ENCODE measurements at regions not wholly inside any gene's neighbourhood (a gene's known extent, or its start where the extent isn't known, plus 50 kb on each side); places are given as distances from the start of the nearest gene placed in this dataset.

DNA sequence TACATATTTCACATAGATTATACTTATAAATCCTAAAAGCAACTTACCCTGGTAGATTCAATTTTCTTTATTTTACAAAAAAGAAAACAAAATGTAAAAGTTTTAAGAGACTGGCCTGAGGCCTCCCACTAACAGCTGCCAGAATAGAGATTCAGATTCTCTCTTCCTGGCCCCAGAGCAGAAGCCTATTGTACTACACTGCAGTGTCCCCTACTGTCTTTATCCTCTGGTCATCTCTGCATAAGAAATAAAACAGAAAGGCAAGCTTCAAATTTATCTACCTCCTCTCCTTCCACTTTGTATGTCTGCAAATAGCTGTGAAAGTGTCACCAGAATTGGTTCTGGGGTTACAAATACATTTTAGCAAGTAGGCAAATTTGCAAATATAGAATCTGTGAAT lies 1004.1 kb upstream of the PCDH9 start:
- no peak for DNase-seq

- no peak for DNase-seq
Observed at GRCh38 chr13:68232351-68233130, 1002.4 kb upstream of the PCDH9 start.

- no peak for DNase-seq
Observed at GRCh38 chr13:68214691-68215415, 984.7 kb upstream of the PCDH9 start.

- DNase-seq, result no peak
Observed at GRCh38 chr13:68199271-68199670, 969.1 kb upstream of the PCDH9 start.

DNA sequence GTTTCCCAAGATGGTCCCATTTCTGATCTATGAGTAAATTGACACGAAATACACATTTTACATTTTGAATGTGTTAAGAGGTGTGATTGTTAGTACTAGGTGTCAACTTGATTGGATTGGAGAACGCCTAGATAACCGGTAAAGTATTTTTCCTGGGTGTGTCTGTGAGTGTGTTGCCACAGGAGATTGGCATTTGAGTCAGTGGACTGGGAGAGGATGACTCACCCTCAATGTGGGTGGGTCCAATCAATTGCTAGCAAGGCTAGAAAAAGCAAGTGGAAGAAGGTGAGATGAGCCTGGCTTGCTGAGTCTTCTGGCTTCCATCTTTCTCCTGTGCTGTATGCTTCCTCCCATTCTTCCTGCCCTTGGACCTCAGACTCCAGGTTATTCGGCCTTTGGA lies 960.7 kb upstream of the PCDH9 start:
- no peak for DNase-seq

DNA sequence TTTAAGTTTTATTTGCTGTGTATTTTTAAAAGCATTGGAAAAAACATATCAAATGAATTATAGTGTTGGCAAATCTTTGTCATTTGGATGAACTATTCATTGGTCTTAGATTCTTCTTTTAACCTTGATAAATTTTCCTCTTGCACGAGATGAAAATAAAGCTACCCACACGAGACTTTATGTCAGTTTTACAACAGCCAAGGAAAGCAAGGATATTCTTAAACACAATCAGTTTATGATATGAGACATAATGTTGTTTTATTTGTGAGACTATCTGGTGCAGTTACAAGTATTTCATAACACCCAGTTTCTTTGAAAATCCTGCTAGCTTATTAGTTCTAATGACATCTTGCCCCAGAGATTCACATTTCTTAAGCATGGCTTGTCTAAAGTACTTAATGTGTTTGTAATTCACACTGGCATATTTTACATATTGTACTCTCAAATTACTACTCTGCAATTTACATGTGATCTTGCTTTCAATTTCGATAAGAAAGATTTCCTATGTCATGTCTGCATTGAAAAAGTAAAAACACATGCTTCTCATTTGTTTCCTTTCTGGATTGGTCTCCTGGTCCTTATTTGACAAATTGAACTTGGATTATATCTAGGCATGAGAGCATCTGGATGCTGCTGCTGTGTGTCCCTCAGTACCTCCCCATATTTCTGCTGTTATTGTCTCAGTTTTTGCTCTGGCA lies 955.5 kb upstream of the PCDH9 start:
- no peak for DNase-seq

GRCh38 chr13:68176475-68176874 lies 946.3 kb upstream of the PCDH9 start:
- no peak for DNase-seq

GRCh38 chr13:68174893-68175292 lies 944.8 kb upstream of the PCDH9 start:
- DNase-seq, result no peak

GRCh38 chr13:68173111-68173510 lies 943.0 kb upstream of the PCDH9 start:
- no peak for DNase-seq

- DNase-seq, result no peak
Observed at GRCh38 chr13:68170961-68171360, 940.8 kb upstream of the PCDH9 start.

DNA sequence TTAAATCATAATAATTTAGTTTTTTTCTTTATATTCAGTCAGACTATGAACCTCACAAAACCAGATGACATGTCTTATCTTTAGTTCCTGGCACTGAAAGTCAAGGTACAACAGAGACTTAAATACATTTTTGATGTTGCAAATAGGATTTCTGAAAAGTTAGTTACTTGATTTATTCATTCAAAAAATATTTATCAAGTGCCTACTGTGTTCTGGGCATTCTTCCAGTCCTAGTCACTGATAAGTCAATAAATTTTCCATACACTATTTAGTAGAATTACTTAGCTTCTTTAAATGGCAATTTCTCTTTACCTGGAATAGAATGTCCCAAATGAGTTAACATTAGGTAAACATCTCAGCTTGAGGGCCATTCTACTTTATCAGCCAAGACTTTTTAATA lies 938.3 kb upstream of the PCDH9 start:
- no peak for DNase-seq

DNA sequence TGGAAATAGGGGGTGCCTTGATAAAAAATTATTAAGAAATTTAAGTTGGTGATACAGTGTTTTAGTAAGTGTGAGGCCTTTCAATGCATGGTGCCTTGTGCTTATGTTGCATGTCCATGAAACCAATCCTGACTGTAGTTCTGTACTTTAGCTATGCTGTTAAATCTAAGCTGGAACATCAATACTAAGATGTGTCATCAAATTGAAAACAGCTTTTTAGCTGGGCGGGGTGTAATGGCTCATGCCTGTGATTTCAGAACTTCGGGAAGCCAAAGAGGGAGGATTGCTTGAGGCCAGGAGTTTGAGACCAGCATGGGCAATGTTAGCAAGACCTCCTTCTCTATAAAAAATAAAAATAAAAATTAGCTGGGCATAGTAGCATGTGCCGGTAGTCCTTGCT lies 930.3 kb upstream of the PCDH9 start:
- no peak for DNase-seq

DNA sequence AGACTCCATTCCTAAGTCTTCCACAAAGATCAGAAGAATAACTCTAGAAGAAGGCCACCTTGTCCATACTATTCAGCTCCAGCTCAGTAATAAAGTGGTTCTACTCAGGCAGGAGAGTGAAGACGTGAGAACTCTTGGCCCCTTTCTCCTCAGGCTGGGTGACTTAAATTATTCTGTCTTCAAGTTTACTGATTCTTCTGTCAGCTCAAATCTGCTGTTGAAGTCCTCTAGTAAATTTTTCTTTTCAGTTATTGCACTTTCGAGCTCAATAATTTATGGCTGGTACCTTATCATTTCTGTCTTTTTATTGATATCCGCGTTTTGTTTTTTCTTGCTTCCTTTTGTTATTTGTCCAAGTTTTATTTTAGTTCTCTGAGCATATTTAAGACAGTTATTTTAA lies 922.3 kb upstream of the PCDH9 start:
- DNase-seq, result no peak

DNA sequence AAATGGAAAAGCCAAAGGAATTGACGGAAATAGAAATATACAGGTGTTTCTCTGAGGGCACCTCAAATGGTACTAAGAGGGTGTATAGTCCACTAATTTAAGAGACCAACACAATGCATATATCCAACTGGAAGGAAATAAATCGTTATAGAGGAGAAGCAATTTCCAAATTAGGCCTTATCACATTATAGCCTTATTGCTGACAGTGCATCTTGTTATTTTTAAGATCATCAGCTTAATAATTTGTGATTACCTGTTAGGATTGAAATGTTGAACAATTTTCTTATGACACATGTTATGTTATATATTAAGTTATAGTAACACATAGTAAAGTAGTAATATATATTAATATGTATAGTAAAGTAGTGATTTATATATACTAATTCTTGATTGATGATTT lies 915.7 kb upstream of the PCDH9 start:
- no peak for DNase-seq

GRCh38 chr13:68128297-68128915 lies 898.3 kb upstream of the PCDH9 start:
- no peak for DNase-seq

- no peak for DNase-seq
Observed at GRCh38 chr13:68125087-68125480, 894.9 kb upstream of the PCDH9 start.

DNA sequence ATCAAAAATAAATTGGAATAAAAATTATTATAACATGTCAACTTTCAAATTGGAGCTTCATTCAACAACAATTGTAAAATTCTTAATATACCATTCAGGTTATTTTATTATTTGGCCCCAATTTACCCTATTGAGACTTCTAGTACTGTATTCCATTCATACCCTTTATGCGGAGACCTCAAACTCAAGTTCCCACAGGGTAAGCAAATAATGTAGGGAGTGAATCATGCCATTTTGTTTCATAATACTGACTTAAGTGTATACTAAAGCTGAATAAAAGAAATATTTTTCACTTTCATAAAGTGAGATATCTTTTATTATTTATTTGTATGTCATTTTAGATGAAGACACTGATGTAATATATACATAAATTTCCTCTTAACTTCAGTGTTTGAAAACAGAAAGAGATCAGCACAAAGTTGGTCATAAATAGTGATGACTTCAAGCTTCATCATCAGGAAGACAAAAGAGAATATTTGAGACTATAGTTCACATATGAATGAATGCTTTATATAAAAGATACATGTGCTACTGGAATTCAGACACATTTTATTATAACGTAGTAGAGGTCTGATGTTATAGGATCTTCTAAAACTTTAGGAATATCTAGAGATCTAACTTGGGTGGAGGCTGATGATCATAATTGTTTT lies 894.4 kb upstream of the PCDH9 start:
- DNase-seq, result no peak

- no peak for DNase-seq
Observed at GRCh38 chr13:68110178-68110768, 880.1 kb upstream of the PCDH9 start.

DNA sequence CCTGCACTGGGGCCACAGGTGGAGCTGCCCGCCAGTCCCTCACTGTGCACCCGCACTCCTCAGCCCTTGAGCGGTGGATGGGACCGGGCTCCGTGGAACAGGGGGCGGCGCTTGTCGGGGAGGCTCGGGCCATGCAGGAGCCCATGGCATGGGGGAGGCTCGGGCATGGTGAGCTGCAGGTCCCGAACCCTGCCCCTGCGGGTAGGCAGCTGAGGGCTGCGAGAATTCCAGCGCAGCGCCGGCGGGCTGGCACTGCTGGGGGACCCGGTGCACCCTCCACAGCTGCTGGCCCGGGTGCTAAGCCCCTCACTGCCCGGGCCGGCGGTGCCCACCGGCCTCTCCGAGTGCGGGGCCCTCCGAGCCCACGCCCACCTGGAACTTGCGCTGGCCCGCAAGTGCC lies 877.5 kb upstream of the PCDH9 start:
- DNase-seq, result no peak

GRCh38 chr13:68099631-68100030 lies 869.5 kb upstream of the PCDH9 start:
- no peak for DNase-seq

GRCh38 chr13:68081061-68081460 lies 850.9 kb upstream of the PCDH9 start:
- no peak for DNase-seq

- DNase-seq, result no peak
Observed at GRCh38 chr13:68078874-68079273, 848.7 kb upstream of the PCDH9 start.

DNA sequence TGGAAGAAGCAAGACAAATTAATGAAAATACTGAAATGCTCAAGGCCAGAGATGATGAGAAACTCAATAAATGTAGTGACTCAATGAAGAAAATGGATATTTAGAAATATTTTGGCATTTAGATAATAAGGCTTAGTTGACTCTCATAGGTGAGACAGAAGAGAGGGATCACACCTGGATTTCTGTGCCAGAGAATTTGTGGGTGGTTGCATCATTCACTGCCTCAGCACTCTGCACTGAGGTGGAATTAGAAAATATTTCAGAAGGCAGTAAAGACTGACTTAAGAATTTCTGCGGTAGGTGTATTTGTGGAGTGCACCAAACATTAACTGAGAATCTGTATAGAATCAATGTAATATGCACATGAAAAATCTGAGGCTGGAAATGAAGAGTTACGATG lies 848.3 kb upstream of the PCDH9 start:
- no peak for DNase-seq
